ENCODE measurements at regions not wholly inside any gene's neighbourhood (a gene's known extent, or its start where the extent isn't known, plus 50 kb on each side); places are given as distances from the start of the nearest gene placed in this dataset.

GRCh38 chr4:18390655-18391353 is 369.2 kb upstream of the LCORL start:
- no peaks in the 10 kb centered on the region for H3K79me2 ChIP-seq (ENCODE audit: control insufficient read depth, low read length)
- H3K4me3 ChIP-seq (ENCODE audit: low read length) = no peak overlapping the region
- H4K20me1 ChIP-seq (ENCODE audit: control insufficient read depth, insufficient read depth, low read depth, low read length) = no peaks in the 10 kb centered on the region
- H3F3A ChIP-seq (ENCODE audit: control insufficient read depth, insufficient read depth) = no peaks in the 10 kb centered on the region
- no peaks in the 10 kb centered on the region for H3K27me3 ChIP-seq (ENCODE audit: control insufficient read depth, low read length)
- H3K36me3 ChIP-seq (ENCODE audit: control insufficient read depth, low read length) = no peaks in the 10 kb centered on the region
- no peak for TF ChIP-seq CTCF (IDR thresholded peaks at IDR 0.05; ENCODE audit: low read depth, low read length, poor library complexity, severe bottlenecking)
- no peaks in the 10 kb centered on the region for H3K9me2 ChIP-seq (replicated peaks; ENCODE audit: control insufficient read depth, low read length)
- no peaks in the 10 kb centered on the region for H3K9me3 ChIP-seq (ENCODE audit: control insufficient read depth, insufficient read depth, low read length)
- H3K4me1 ChIP-seq (ENCODE audit: control insufficient read depth, low read length) = no peaks in the 10 kb centered on the region
- no peak overlapping the region for H3K27ac ChIP-seq (ENCODE audit: low read depth, low read length)
- H3K4me2 ChIP-seq (ENCODE audit: low read length) = no peak overlapping the region

GRCh38 chr4:18389115-18389514 is 367.6 kb upstream of the LCORL start:
- H3K4me3 ChIP-seq (ENCODE audit: low read length) = no peak overlapping the region
- no peaks in the 10 kb centered on the region for H3K27me3 ChIP-seq (ENCODE audit: control insufficient read depth, low read length)
- H3K79me2 ChIP-seq (ENCODE audit: control insufficient read depth, low read length) = no peaks in the 10 kb centered on the region
- no peaks in the 10 kb centered on the region for H3K4me1 ChIP-seq (ENCODE audit: control insufficient read depth, low read length)
- no peaks in the 10 kb centered on the region for H3K36me3 ChIP-seq (ENCODE audit: control insufficient read depth, low read length)
- no peak overlapping the region for H3K4me2 ChIP-seq (ENCODE audit: low read length)
- no peaks in the 10 kb centered on the region for H3F3A ChIP-seq (ENCODE audit: control insufficient read depth, insufficient read depth)
- no peaks in the 10 kb centered on the region for H4K20me1 ChIP-seq (ENCODE audit: control insufficient read depth, insufficient read depth, low read depth, low read length)
- no peaks in the 10 kb centered on the region for H3K9me2 ChIP-seq (replicated peaks; ENCODE audit: control insufficient read depth, low read length)
- TF ChIP-seq EZH2phosphoT487 (IDR thresholded peaks at IDR 0.05; ENCODE audit: borderline replicate concordance, low read length) (no peak), CTCF (IDR thresholded peaks at IDR 0.05; ENCODE audit: low read depth, low read length, poor library complexity, severe bottlenecking) (no peak)
- no peaks in the 10 kb centered on the region for H3K9me3 ChIP-seq (ENCODE audit: control insufficient read depth, insufficient read depth, low read length)
- no peak overlapping the region for H3K27ac ChIP-seq (ENCODE audit: low read depth, low read length)

- H3K9me3 ChIP-seq (ENCODE audit: control insufficient read depth, insufficient read depth, low read length) = no peaks in the 10 kb centered on the region
- no peak overlapping the region for H3K4me2 ChIP-seq (ENCODE audit: low read length)
- no peaks in the 10 kb centered on the region for H3K4me1 ChIP-seq (ENCODE audit: control insufficient read depth, low read length)
- no peaks in the 10 kb centered on the region for H3K9me2 ChIP-seq (replicated peaks; ENCODE audit: control insufficient read depth, low read length)
- no peaks in the 10 kb centered on the region for H4K20me1 ChIP-seq (ENCODE audit: control insufficient read depth, insufficient read depth, low read depth, low read length)
- no peak overlapping the region for H3K27ac ChIP-seq (ENCODE audit: low read depth, low read length)
- H3K4me3 ChIP-seq (ENCODE audit: low read length) = no peak overlapping the region
- H3K36me3 ChIP-seq (ENCODE audit: control insufficient read depth, low read length) = no peaks in the 10 kb centered on the region
- H3K27me3 ChIP-seq (ENCODE audit: control insufficient read depth, low read length) = no peaks in the 10 kb centered on the region
- TF ChIP-seq EZH2phosphoT487 (IDR thresholded peaks at IDR 0.05; ENCODE audit: borderline replicate concordance, low read length) (no peak), CTCF (IDR thresholded peaks at IDR 0.05; ENCODE audit: low read depth, low read length, poor library complexity, severe bottlenecking) (no peak)
- H3F3A ChIP-seq (ENCODE audit: control insufficient read depth, insufficient read depth) = no peaks in the 10 kb centered on the region
- H3K79me2 ChIP-seq (ENCODE audit: control insufficient read depth, low read length) = no peaks in the 10 kb centered on the region
These were observed 366.5 kb upstream of the LCORL start for GRCh38 chr4:18388039-18388438.

All from DOHH2 (cell line).